SK-N-SH (cell line): ENCODE measurements at regions not wholly inside any gene's neighbourhood (a gene's known extent, or its start where the extent isn't known, plus 50 kb on each side); places are given as distances from the start of the nearest gene placed in this dataset.
A peak's percentile ranks its signal among the peaks of the same experiment; 100 is the strongest.

ENCODE experiments used
- CTCF ChIA-PET: fragments of 300-600, 350-600 bp; formaldehyde crosslinking; extraction: SDS; loops from one replicate; lab custom pipeline; 2021; lab: Yijun Ruan, JAX
- POLR2A ChIA-PET: fragments of 350-600 bp; sonication (Branson Sonifier 250); formaldehyde crosslinking; extraction: SDS; loops from one replicate; lab custom pipeline; 2020; ENCODE audit warnings: antibody characterized with exemption, inconsistent platforms; lab: Yijun Ruan, JAX
- DNase-seq: peaks from one replicate; pipeline ENCODE4 v3.0.0; 2012
- H2AFZ ChIP-seq: fragments of 200-600 bp; sonication (generic); 2 replicates; pipeline ENCODE4 v1.8.1; 2016; ENCODE audit warnings: antibody characterized with exemption, mild to moderate bottlenecking, low read depth
- H3F3A ChIP-seq: fragments of 200-600 bp; sonication (generic); replicated peaks from 2 replicates; pipeline ENCODE3; 2016; ENCODE audit warnings: antibody characterized with exemption, mild to moderate bottlenecking; ENCODE audit not compliant: insufficient read depth
- H3K27ac ChIP-seq, 2 experiments: fragments of 200-500 bp in 1 of 2; fragments of 200-600 bp in 1 of 2; sonication (Bioruptor generic) in 1 of 2; sonication (generic), shearing (Covaris generic) in 1 of 2; 2 replicates each; pipeline versions ENCODE4 v1.5.1 to v1.6.1; 2014 to 2016; ENCODE audit warnings: low read depth in 2 of 2, inconsistent platforms in 1 of 2, low read length in 1 of 2, mild to moderate bottlenecking in 1 of 2, mixed read lengths in 1 of 2
- H3K27me3 ChIP-seq: fragments of 200-600 bp; sonication (generic), shearing (Covaris generic); 2 replicates; pipeline ENCODE4 v1.6.1; 2016; ENCODE audit warnings: mixed run types; ENCODE audit not compliant: insufficient read depth
- H3K36me3 ChIP-seq, 2 experiments: fragments of 200-500 bp in 1 of 2; fragments of 200-600 bp in 1 of 2; sonication (Bioruptor generic) in 1 of 2; sonication (generic) in 1 of 2; replicated peaks in 1 of 2; 2 replicates each; pipeline versions ENCODE3 to v1.5.1; 2014 to 2016; ENCODE audit warnings: low read length in 1 of 2, mild to moderate bottlenecking in 1 of 2; ENCODE audit not compliant: insufficient read depth in 2 of 2, control insufficient read depth in 1 of 2
- H3K4me1 ChIP-seq, 2 experiments: fragments of 200-500 bp in 1 of 2; fragments of 200-600 bp in 1 of 2; sonication (Bioruptor generic) in 1 of 2; sonication (generic), shearing (Covaris generic) in 1 of 2; 2 replicates each; pipeline versions ENCODE4 v1.5.1 to v1.6.1; 2014 to 2016; ENCODE audit warnings: low read depth in 1 of 2, low read length in 1 of 2, mixed run types in 1 of 2; ENCODE audit not compliant: insufficient read depth in 2 of 2, control insufficient read depth in 1 of 2
- H3K4me2 ChIP-seq: fragments of 200-600 bp; sonication (generic), shearing (Covaris generic); 2 replicates; pipeline ENCODE4 v1.6.1; 2017; ENCODE audit warnings: mixed run types
- H3K4me3 ChIP-seq, 2 experiments: fragments of 200-500 bp in 1 of 2; fragments of 200-600 bp in 1 of 2; sonication (Bioruptor generic) in 1 of 2; sonication (generic), shearing (Covaris generic) in 1 of 2; 2 replicates each; pipeline versions ENCODE4 v1.5.1 to v1.8.1; 2014 to 2016; ENCODE audit warnings: low read depth in 2 of 2, inconsistent platforms in 1 of 2, low read length in 1 of 2, mild to moderate bottlenecking in 1 of 2, mixed read lengths in 1 of 2, moderate library complexity in 1 of 2
- H3K79me2 ChIP-seq: fragments of 200-600 bp; sonication (generic); 2 replicates; pipeline ENCODE4 v1.8.1; 2017; ENCODE audit warnings: mild to moderate bottlenecking; ENCODE audit not compliant: insufficient read depth
- H3K9ac ChIP-seq: fragments of 200-600 bp; sonication (generic); 2 replicates; pipeline ENCODE4 v1.6.1; 2017; ENCODE audit warnings: mixed run types
- H3K9me2 ChIP-seq: fragments of 200-600 bp; sonication (generic); 2 replicates; pipeline ENCODE4 v1.6.1; 2017; ENCODE audit warnings: mixed run types
- H3K9me3 ChIP-seq: fragments of 200-600 bp; sonication (generic); 2 replicates; pipeline ENCODE4 v1.6.1; 2017; ENCODE audit warnings: mixed run types, mild to moderate bottlenecking, moderate library complexity
- H4K20me1 ChIP-seq: fragments of 200-600 bp; sonication (generic); 2 replicates; pipeline ENCODE4 v1.6.1; 2017; ENCODE audit warnings: mild to moderate bottlenecking, mixed run types; ENCODE audit not compliant: insufficient read depth
- CHD2 ChIP-seq: fragments of 150-350 bp; IDR thresholded peaks from 2 replicates; pipeline ENCODE4 v1.6.1; 2018; ENCODE audit warnings: low read length; ENCODE audit not compliant: partially characterized antibody
- CTCF ChIP-seq: fragments of 200-600 bp; sonication (generic); IDR thresholded peaks from 2 replicates; pipeline ENCODE4 v1.6.1; 2017; ENCODE audit warnings: antibody characterized with exemption, mild to moderate bottlenecking, moderate library complexity
- EP300 ChIP-seq, 2 experiments: IDR thresholded peaks; 2 replicates each; pipeline versions ENCODE4 v1.4.0 to v1.6.1; 2012; ENCODE audit warnings: borderline replicate concordance in 1 of 2, low read depth in 1 of 2, low read length in 1 of 2
- FOXJ3 ChIP-seq: sonication (generic); formaldehyde crosslinking; IDR thresholded peaks from 2 replicates; pipeline ENCODE4 v1.5.1; 2020; ENCODE audit warnings: mild to moderate bottlenecking, missing genetic modification reagents
- GABPA ChIP-seq: IDR thresholded peaks from 2 replicates; pipeline ENCODE4 v1.4.0; 2012; ENCODE audit warnings: low read depth, mild to moderate bottlenecking
- IRF3 ChIP-seq: fragments of 150-350 bp; IDR thresholded peaks from 2 replicates; pipeline ENCODE4 v1.6.1; 2016; ENCODE audit warnings: mild to moderate bottlenecking, low read depth, low read length
- JUND ChIP-seq: IDR thresholded peaks from 2 replicates; pipeline ENCODE4 v1.4.0; 2012
- MEF2A ChIP-seq: IDR thresholded peaks from 2 replicates; pipeline ENCODE4 v1.4.0; 2012; ENCODE audit warnings: low read depth, borderline replicate concordance
- NRF1 ChIP-seq: IDR thresholded peaks from 2 replicates; pipeline ENCODE4 v1.6.1; 2012; ENCODE audit warnings: low read depth, mild to moderate bottlenecking, low read length
- RAD21 ChIP-seq: IDR thresholded peaks from 2 replicates; pipeline ENCODE4 v1.6.1; 2012; ENCODE audit warnings: mild to moderate bottlenecking, low read length
- REST ChIP-seq: IDR thresholded peaks from 2 replicates; pipeline ENCODE4 v1.6.1; 2012; ENCODE audit warnings: mild to moderate bottlenecking, low read depth, low read length, moderate library complexity
- RXRA ChIP-seq: IDR thresholded peaks from 2 replicates; pipeline ENCODE4 v1.4.0; 2012; ENCODE audit warnings: low read depth, mild to moderate bottlenecking, borderline replicate concordance
- SIN3A ChIP-seq: IDR thresholded peaks from 2 replicates; pipeline ENCODE4 v1.6.1; 2012; ENCODE audit warnings: low read depth, mild to moderate bottlenecking, low read length, moderate library complexity, borderline replicate concordance
- SMC3 ChIP-seq: IDR thresholded peaks from 2 replicates; pipeline ENCODE4 v1.6.1; 2012; ENCODE audit warnings: low read depth, low read length, improper control_type of control experiment
- TCF12 ChIP-seq: IDR thresholded peaks from 2 replicates; pipeline ENCODE4 v1.4.0; 2012
- TEAD4 ChIP-seq: IDR thresholded peaks from 2 replicates; pipeline ENCODE4 v1.4.0; 2012; ENCODE audit warnings: mild to moderate bottlenecking, borderline replicate concordance; ENCODE audit not compliant: insufficient read depth
- USF1 ChIP-seq: IDR thresholded peaks from 2 replicates; pipeline ENCODE4 v1.4.0; 2012; ENCODE audit warnings: low read depth, borderline replicate concordance
- WGBS: methylation state at CpG from one replicate; pipeline ENCODE4 v1.1.6; 2017; ENCODE audit warnings: low lambda C conversion rate; 5-methylcytosine and 5-hydroxymethylcytosine counted together

- CTCF ChIA-PET: no interaction called here
- TF ChIP-seq SIN3A: no peak
- TF ChIP-seq, all 33 proteins: peak for 0
These were observed 983.0 kb upstream of the PTPRD start for GRCh38 chr9:11595756-11596155.

GRCh38 chr9:11618241-11618805, 1005.5 kb upstream of the PTPRD start:
- H4K20me1 ChIP-seq: no peaks in the 10 kb centered on the region
- no peaks in the 10 kb centered on the region for H3K27me3 ChIP-seq
- POLR2A ChIA-PET: no interaction called here
- TF ChIP-seq JUND: no peak
- TF ChIP-seq SMC3: no peak
- no peak for TF ChIP-seq NRF1
- TF ChIP-seq RAD21: no peak
- no peak for TF ChIP-seq MEF2A
- TF ChIP-seq EP300 (IDR thresholded peaks at IDR 0.05; ENCODE audit: borderline replicate concordance in 1 of 2, low read depth in 1 of 2, low read length in 1 of 2): no peak
- no peak for TF ChIP-seq FOXJ3
- TF ChIP-seq TCF12: no peak
- no peak for TF ChIP-seq REST
- no peak for TF ChIP-seq GABPA
- TF ChIP-seq CTCF: no peak; the same call in 1 of the 2 replicates
- TF ChIP-seq USF1: no peak
- TF ChIP-seq IRF3: no peak
- no peak for TF ChIP-seq TEAD4
- TF ChIP-seq RXRA: no peak
- TF ChIP-seq CHD2: no peak
- no peaks in the 10 kb centered on the region for H3K36me3 ChIP-seq
- H3K27ac ChIP-seq: no peak overlapping the region
- no peak overlapping the region for H2AFZ ChIP-seq
- CTCF ChIA-PET: interaction anchor here (1.2 kb wide), 1 partner anchor 709 kb away, joined by 4 read pairs; no protein-coding TSS in a partner anchor
- H3K4me1 ChIP-seq: no peaks in the 10 kb centered on the region
- no peaks in the 10 kb centered on the region for H3K9me3 ChIP-seq
- no peaks in the 10 kb centered on the region for H3K9me2 ChIP-seq
- peak; percentile 21 for DNase-seq
- H3K4me2 ChIP-seq: no peak overlapping the region
- 76% methylated on average over 40 of the region's 49 CpGs for WGBS
- H3K79me2 ChIP-seq: no peaks in the 10 kb centered on the region
- no peak overlapping the region for H3K4me3 ChIP-seq
- H3K9ac ChIP-seq: no peak overlapping the region
- H3F3A ChIP-seq: no peaks in the 10 kb centered on the region

More at GRCh38 chr9:11595756-11596155, 983.0 kb upstream of the PTPRD start:
- Histone ChIP-seq H3K36me3 (no peaks in the 10 kb centered on the region), H3K27me3 (no peaks in the 10 kb centered on the region), H3K9ac (no peak overlapping the region), H3K9me3 (no peaks in the 10 kb centered on the region; the same call in 1 of the 2 replicates), H3F3A (no peaks in the 10 kb centered on the region), H2AFZ (no peak overlapping the region), H3K4me1 (no peaks in the 10 kb centered on the region), H4K20me1 (no peaks in the 10 kb centered on the region), H3K4me2 (no peak overlapping the region), H3K9me2 (no peaks in the 10 kb centered on the region), H3K27ac (no peak overlapping the region), H3K79me2 (no peaks in the 10 kb centered on the region), H3K4me3 (no peak overlapping the region)
- DNase-seq: no peak
- POLR2A ChIA-PET: no interaction called here
